HK-2 (cell line): ENCODE measurements at regions not wholly inside any gene's neighbourhood (a gene's known extent, or its start where the extent isn't known, plus 50 kb on each side); places are given as distances from the start of the nearest gene placed in this dataset.
"Not testable (repeated sequence)": the region's sequence is repeated elsewhere in the genome, so short reads cannot be mapped to it uniquely, and the experiment has no call there.

Source experiments
- DNase-seq: peaks from one replicate; pipeline ENCODE4 v3.0.0-alpha.2; 2018; ENCODE audit not compliant: unreplicated experiment

GRCh38 chr3:145698250-145698649 lies 462.7 kb downstream of the PLOD2 start:
- no peak for DNase-seq

GRCh38 chr3:145698749-145699148 lies 462.2 kb downstream of the PLOD2 start:
- no peak for DNase-seq

DNA sequence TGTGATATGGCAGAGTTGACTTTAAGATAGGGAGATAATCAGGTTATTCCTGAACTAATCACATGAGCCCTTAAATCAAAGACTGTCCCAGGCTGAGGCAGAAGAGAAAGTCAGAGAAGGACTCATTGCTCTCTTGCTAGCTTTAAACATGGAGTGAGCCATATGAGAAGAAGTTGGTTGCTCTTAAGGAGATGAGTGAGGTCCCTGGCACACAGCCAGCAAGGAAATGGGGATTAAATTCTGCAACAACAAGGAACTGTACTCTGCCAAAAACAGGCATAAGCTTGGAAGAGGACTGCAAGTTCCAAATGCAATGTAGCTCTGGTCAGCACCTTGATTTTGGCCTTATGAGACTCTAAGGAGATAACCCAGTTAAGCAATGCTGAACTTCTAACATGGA lies 457.0 kb downstream of the PLOD2 start:
- no peak for DNase-seq

- not testable (repeated sequence) for DNase-seq
Observed at GRCh38 chr3:145709779-145710178, 451.2 kb downstream of the PLOD2 start.

GRCh38 chr3:145716519-145716918 lies 444.5 kb downstream of the PLOD2 start:
- DNase-seq, result no peak

DNA sequence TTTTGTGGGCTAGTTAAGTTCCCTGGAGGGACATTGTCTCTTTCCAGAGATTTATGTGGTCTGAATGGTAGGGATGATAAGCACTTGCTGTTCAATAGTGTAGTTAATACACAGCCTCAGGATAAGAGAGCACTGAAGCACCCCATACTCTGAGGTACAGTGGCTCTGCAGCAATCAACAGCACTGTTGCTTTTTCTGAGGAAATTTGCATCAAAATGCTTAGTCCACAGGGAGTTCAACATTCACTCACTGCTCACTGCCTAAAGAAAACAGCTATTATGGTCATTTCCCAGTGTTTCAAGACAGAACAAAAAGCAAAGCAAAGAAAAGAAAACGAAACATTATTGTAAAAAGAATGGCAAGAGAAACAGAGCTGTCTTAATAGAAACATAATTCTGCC lies 441.9 kb downstream of the PLOD2 start:
- no peak for DNase-seq

- DNase-seq, result no peak
Observed at GRCh38 chr3:145721273-145721805, 439.6 kb downstream of the PLOD2 start.

DNA sequence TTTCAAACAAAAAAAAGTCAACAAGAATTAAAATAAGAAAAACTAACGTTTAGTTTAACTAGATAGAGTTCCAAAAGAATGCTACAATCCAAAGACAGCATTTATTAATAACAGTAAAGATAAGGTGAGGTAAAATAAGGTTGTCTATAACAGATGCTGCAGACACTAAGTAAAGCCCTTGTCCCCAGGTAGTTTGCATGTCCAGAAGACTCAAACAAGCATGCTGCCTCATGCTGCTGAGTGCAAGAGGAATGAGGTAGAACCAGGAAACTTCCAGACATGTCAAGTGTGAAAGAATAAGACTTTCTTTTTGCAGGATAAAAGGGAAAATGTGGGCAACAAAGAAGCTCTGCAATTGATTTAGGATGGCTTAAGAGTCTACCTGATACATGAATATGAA lies 439.2 kb downstream of the PLOD2 start:
- no peak for DNase-seq

DNA sequence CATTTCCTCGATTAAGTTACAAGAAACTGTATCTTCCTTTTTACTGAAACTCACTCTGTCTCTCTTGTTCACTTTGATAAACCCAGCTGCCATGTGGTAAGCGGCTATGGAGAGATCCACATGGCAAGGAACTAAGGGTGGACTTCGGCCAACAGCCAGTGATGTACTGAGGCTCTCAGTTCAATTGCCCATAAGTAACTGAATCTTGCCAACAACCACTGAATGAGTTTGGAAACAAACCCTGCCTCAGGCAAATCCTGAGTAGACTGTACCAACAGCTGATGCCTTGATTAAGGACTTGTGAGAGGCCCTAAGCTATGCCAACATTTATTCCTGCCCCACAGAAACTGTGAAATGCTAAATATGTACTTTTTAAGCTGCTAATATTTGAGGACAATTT lies 433.5 kb downstream of the PLOD2 start:
- DNase-seq, result no peak

GRCh38 chr3:145735631-145736030 lies 425.4 kb downstream of the PLOD2 start:
- no peak for DNase-seq

GRCh38 chr3:145737952-145738351 lies 423.0 kb downstream of the PLOD2 start:
- no peak for DNase-seq

- no peak for DNase-seq
Observed at GRCh38 chr3:145739926-145740325, 421.1 kb downstream of the PLOD2 start.

GRCh38 chr3:145750657-145751056 lies 410.3 kb downstream of the PLOD2 start:
- DNase-seq, result no peak

- DNase-seq, result no peak
Observed at GRCh38 chr3:145752576-145752975, 408.4 kb downstream of the PLOD2 start.

- no peak for DNase-seq
Observed at GRCh38 chr3:145754605-145755289, 406.2 kb downstream of the PLOD2 start.

- no peak for DNase-seq
Observed at GRCh38 chr3:145760036-145760435, 400.9 kb downstream of the PLOD2 start.

DNA sequence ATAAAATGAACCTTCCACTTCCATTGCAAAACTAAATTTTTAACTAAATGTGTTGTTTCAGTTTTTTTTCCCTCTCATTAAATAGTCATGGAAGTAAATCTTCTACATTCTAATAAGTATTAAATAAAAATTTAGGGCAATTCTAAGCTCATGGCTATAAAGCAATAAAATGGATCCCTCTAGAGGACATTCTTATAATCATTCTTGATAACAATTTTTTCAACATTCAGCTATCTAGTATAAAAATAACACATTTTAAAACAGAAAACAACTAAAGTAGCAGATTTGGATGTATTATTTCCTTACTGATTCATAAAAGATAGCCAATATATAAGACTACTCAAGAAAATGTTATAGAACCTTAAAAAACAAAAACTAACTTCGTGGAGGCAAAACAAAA lies 393.1 kb downstream of the PLOD2 start:
- DNase-seq, result no peak

GRCh38 chr3:145776782-145777408 lies 384.1 kb downstream of the PLOD2 start:
- peak; percentile 29 for DNase-seq

- no peak for DNase-seq
Observed at GRCh38 chr3:145780301-145780700, 380.7 kb downstream of the PLOD2 start.

DNA sequence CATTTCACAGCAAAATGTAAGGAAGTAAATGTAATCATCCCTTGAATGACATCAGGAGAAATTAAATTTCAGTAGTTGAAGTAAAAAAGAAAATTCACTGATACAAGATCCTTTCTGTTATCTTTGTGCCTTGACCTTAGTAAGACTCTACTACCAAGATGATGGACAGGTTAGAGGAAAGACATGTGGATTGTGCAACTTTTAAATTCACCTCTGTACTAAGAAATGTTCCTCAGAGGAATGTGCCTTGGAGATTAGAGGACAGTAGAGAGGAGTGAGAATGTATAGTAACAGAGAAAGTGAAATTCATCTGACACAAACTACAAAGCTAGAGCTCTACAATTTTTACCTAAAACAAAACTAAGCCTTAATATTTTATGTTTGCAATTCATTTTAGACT lies 375.3 kb downstream of the PLOD2 start:
- DNase-seq, result no peak

DNA sequence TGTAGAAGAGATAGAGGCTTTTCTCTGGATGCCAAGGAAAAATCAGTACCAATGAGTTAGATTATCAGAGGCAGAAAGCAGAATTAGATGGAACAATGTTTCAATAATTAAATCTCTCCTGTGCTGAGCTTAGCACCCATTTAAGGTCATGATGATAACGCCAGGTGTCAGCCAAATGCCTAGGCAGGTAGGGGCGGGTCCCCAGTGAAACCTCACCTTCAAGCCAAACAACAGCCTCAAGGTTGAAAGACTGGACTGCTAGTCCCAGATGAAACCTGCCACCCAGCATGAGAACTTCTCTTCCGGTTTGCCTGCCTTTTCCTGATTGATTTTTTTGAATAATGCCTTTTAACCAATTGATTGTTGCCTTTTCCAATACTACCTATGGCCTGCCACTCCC lies 363.0 kb downstream of the PLOD2 start:
- DNase-seq, result no peak

DNA sequence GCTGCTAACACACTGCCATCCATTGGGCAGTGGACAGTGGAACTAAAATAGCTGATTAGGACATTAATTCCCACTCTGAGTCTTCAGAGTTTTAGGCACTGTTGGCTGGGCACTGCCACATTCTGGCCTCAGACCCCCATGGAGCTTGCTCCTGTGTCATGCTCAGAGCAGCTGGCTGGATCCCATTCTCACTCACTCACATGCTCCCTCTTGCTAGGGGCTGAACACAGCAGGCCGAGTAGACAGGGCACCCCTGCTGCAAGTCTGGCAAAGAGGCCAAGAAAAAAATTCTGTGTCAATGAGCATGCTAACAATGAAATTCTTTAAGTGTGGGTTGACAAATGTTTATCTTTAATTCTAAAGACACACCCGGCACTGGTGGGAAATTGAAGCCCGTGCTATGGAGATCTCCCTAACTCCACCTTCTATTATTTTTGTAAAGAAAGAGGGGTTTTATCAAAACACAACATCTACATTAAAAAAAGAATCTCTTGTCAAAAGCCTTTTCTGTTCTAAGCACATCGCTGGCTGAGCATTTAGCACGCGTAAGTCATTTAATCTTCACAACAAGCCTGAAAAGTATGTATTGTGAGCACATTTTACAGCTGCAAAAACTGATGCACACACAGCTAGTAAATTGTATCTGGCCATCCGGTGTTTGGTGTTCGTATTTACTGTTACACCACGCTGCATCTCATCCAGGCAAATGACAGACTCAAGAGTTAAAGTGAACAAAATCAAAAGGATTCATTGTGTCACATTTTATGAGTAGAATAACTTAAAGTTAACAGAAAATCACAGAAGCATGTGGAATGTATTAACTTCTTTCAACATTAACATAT lies 362.1 kb downstream of the PLOD2 start:
- no peak for DNase-seq

DNA sequence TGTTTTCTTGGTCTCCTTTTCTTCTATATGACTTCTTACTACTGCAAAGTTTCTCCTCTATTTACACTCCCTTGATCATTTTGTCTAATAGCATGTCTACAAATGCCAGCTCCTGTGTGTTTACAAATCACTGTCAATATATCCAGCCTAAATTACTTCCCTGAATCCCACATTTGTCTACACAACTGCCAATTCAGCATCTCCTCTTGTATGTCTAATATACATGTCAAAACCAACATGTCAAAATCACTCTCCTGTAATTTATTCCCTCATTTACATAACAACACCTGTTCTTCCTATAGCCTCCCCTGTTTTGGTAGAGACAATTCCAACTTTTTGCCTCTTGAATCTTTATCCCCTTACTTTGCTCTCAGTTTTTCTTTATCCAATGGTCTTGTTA lies 359.3 kb downstream of the PLOD2 start:
- DNase-seq, result no peak
